H1 (cell line): ENCODE measurements at regions not wholly inside any gene's neighbourhood (a gene's known extent, or its start where the extent isn't known, plus 50 kb on each side); places are given as distances from the start of the nearest gene placed in this dataset.

Experiments used
- CTCF ChIA-PET: fragments of 300-600 bp; sonication (Branson Sonifier 250); formaldehyde crosslinking; loops from one replicate; lab custom pipeline; 2021; ENCODE audit not compliant: partially characterized antibody; lab: Charles Lee
- POLR2A ChIA-PET: fragments of 300-600 bp; sonication (Branson Sonifier 250); formaldehyde crosslinking; loops from one replicate; lab custom pipeline; 2021; ENCODE audit warnings: inconsistent platforms; ENCODE audit not compliant: partially characterized antibody; lab: Charles Lee
- DNase-seq, 2 experiments: peaks; one replicate each; pipeline versions ENCODE4 v3.0.0 to v3.0.0-alpha.2; 2010 to 2022; ENCODE audit warnings: low spot score in 2 of 2, low read depth in 1 of 2, mixed read lengths in 1 of 2
- FAIRE-seq: peaks from 2 replicates; lab custom pipeline; 2011; peaks lifted over from hg19 to GRCh38; lab: Jason Lieb, UNC
- H2AFZ ChIP-seq: 2 replicates; pipeline ENCODE4 v1.8.1; 2012; ENCODE audit warnings: low read length, inconsistent platforms
- H2AK5ac ChIP-seq: 2 replicates; pipeline ENCODE4 v1.6.1; 2013; ENCODE audit warnings: low read depth, low read length
- H2BK120ac ChIP-seq: replicated peaks from 2 replicates; pipeline ENCODE3; 2013; ENCODE audit warnings: low read depth, low read length, inconsistent platforms
- H2BK12ac ChIP-seq: 2 replicates; pipeline ENCODE4 v1.6.1; 2013; ENCODE audit warnings: low read depth, low read length
- H2BK15ac ChIP-seq: 2 replicates; pipeline ENCODE4 v1.6.1; 2013; ENCODE audit warnings: low read length
- H2BK20ac ChIP-seq: 2 replicates; pipeline ENCODE4 v1.6.1; 2013; ENCODE audit warnings: low read length
- H2BK5ac ChIP-seq: 2 replicates; pipeline ENCODE4 v1.6.1; 2013; ENCODE audit warnings: low read depth, low read length
- H3K14ac ChIP-seq: 2 replicates; pipeline ENCODE4 v1.6.1; 2013; ENCODE audit warnings: inconsistent platforms; ENCODE audit not compliant: insufficient read length
- H3K18ac ChIP-seq: 2 replicates; pipeline ENCODE4 v1.6.1; 2013; ENCODE audit warnings: low read length; ENCODE audit errors: extremely low read depth
- H3K23ac ChIP-seq: 2 replicates; pipeline ENCODE4 v1.6.1; 2013; ENCODE audit warnings: inconsistent platforms; ENCODE audit not compliant: insufficient read length
- H3K23me2 ChIP-seq: 2 replicates; pipeline ENCODE4 v1.6.1; 2013; ENCODE audit warnings: low read depth, low read length
- H3K27ac ChIP-seq: 2 replicates; pipeline ENCODE4 v1.6.1; 2011; ENCODE audit warnings: low read depth, low read length, inconsistent platforms
- H3K27me3 ChIP-seq, 4 experiments: replicated peaks in 1 of 4; 1 replicate in 1 of 4; 2 replicates in 3 of 4; pipeline versions ENCODE4 v1.6.1 to v1.8.1; 2011 to 2013; ENCODE audit warnings: low read length in 3 of 4, mild to moderate bottlenecking in 3 of 4, inconsistent platforms in 2 of 4, mixed read lengths in 2 of 4, moderate library complexity in 1 of 4; ENCODE audit not compliant: control insufficient read depth in 3 of 4, insufficient read depth in 3 of 4; ENCODE audit errors: extremely low read depth in 1 of 4
- H3K36me3 ChIP-seq, 4 experiments: 2 replicates each; pipeline versions ENCODE4 v1.6.1 to v1.8.1; 2011 to 2013; ENCODE audit warnings: mild to moderate bottlenecking in 4 of 4, low read length in 3 of 4, moderate library complexity in 2 of 4, control low read depth in 1 of 4, inconsistent platforms in 1 of 4; ENCODE audit not compliant: insufficient read depth in 4 of 4, control insufficient read depth in 2 of 4
- H3K4ac ChIP-seq: replicated peaks from 2 replicates; pipeline ENCODE3; 2013; ENCODE audit warnings: low read length, low read depth, mixed read lengths, inconsistent platforms; ENCODE audit not compliant: insufficient read length
- H3K4me1 ChIP-seq, 4 experiments: replicated peaks in 1 of 4; 1 replicate in 1 of 4; 2 replicates in 3 of 4; pipeline versions ENCODE4 v1.6.1 to v1.8.1; 2011 to 2013; ENCODE audit warnings: low read length in 3 of 4, inconsistent platforms in 2 of 4, mixed read lengths in 1 of 4; ENCODE audit not compliant: insufficient read depth in 4 of 4, control insufficient read depth in 3 of 4
- H3K4me2 ChIP-seq, 2 experiments: 2 replicates each; pipeline versions ENCODE4 v1.6.1 to v1.8.1; 2011 to 2013; ENCODE audit warnings: low read depth in 2 of 2, low read length in 2 of 2, control low read depth in 1 of 2, inconsistent platforms in 1 of 2, mild to moderate bottlenecking in 1 of 2; ENCODE audit not compliant: insufficient read depth in 1 of 2
- H3K4me3 ChIP-seq, 4 experiments: fragments of 200-600, 300-600 bp in 1 of 4; sonication (generic), shearing (Covaris generic), sonication (Bioruptor Twin) in 1 of 4; 2 replicates each; pipeline versions ENCODE4 v1.5.1 to v1.8.1; 2011 to 2016; ENCODE audit warnings: low read length in 4 of 4, low read depth in 3 of 4, control low read depth in 2 of 4, inconsistent platforms in 2 of 4, mild to moderate bottlenecking in 2 of 4, mixed read lengths in 1 of 4, moderate library complexity in 1 of 4; ENCODE audit not compliant: insufficient read depth in 2 of 4; ENCODE audit errors: extremely low read depth in 1 of 4
- H3K56ac ChIP-seq: replicated peaks from 2 replicates; pipeline ENCODE3; 2013; ENCODE audit warnings: low read depth, mild to moderate bottlenecking, mixed read lengths, low read length, inconsistent platforms; ENCODE audit not compliant: insufficient read length
- H3K79me1 ChIP-seq: 2 replicates; pipeline ENCODE4 v1.6.1; 2013; ENCODE audit warnings: low read depth, low read length, control low read depth
- H3K79me2 ChIP-seq, 2 experiments: 2 replicates each; pipeline versions ENCODE4 v1.6.1 to v1.8.1; 2012 to 2013; ENCODE audit warnings: low read length in 2 of 2, mild to moderate bottlenecking in 2 of 2, inconsistent platforms in 1 of 2; ENCODE audit not compliant: insufficient read depth in 2 of 2, control insufficient read depth in 1 of 2
- H3K9ac ChIP-seq, 4 experiments: replicated peaks in 1 of 4; 1 replicate in 1 of 4; 2 replicates in 3 of 4; pipeline versions ENCODE4 v1.6.1 to v1.8.1; 2011 to 2013; ENCODE audit warnings: low read depth in 3 of 4, low read length in 3 of 4, control low read depth in 2 of 4, mild to moderate bottlenecking in 2 of 4, moderate library complexity in 2 of 4, inconsistent platforms in 1 of 4; ENCODE audit errors: extremely low read depth in 1 of 4
- H3K9me3 ChIP-seq, 2 experiments: 2 replicates each; pipeline versions ENCODE4 v1.6.1 to v1.8.1; 2012 to 2013; ENCODE audit warnings: mild to moderate bottlenecking in 2 of 2, moderate library complexity in 2 of 2, control low read depth in 1 of 2, inconsistent platforms in 1 of 2, low read depth in 1 of 2, low read length in 1 of 2, mixed read lengths in 1 of 2; ENCODE audit not compliant: insufficient read depth in 2 of 2
- H4K20me1 ChIP-seq, 2 experiments: replicated peaks in 1 of 2; 2 replicates each; pipeline versions ENCODE3 to v1.8.1; 2011 to 2013; ENCODE audit warnings: inconsistent platforms in 2 of 2, low read length in 2 of 2, mild to moderate bottlenecking in 1 of 2; ENCODE audit not compliant: insufficient read depth in 2 of 2, control insufficient read depth in 1 of 2
- H4K5ac ChIP-seq: 2 replicates; pipeline ENCODE4 v1.6.1; 2013; ENCODE audit warnings: low read length, low read depth, mixed read lengths, inconsistent platforms; ENCODE audit not compliant: insufficient read length
- H4K8ac ChIP-seq: 2 replicates; pipeline ENCODE4 v1.8.0; 2013; ENCODE audit warnings: mild to moderate bottlenecking, moderate library complexity, low read length, inconsistent platforms; ENCODE audit not compliant: insufficient read depth; ENCODE audit errors: extremely low read depth
- H4K91ac ChIP-seq: replicated peaks from 2 replicates; pipeline ENCODE3; 2013; ENCODE audit warnings: low read length, mixed read lengths, inconsistent platforms; ENCODE audit not compliant: insufficient read length
- CBX8 ChIP-seq: fragments of 300-800, 300-1000 bp; sonication (generic); IDR thresholded peaks from 2 replicates; pipeline ENCODE4 v1.7.1; 2016; ENCODE audit warnings: low read depth, low read length, borderline replicate concordance
- CEBPB ChIP-seq: IDR thresholded peaks from 2 replicates; pipeline ENCODE4 v1.6.1; 2012; ENCODE audit warnings: low read depth, low read length
- CTBP2 ChIP-seq: IDR thresholded peaks from 2 replicates; pipeline ENCODE4 v1.7.0; 2011; ENCODE audit warnings: borderline replicate concordance, mild to moderate bottlenecking, moderate library complexity, mixed read lengths, low read length; ENCODE audit not compliant: insufficient read depth, insufficient read length
- EGR1 ChIP-seq: IDR thresholded peaks from 2 replicates; pipeline ENCODE4 v1.6.1; 2011; ENCODE audit warnings: low read depth, low read length, borderline replicate concordance
- GABPA ChIP-seq: IDR thresholded peaks from 2 replicates; pipeline ENCODE4 v1.6.1; 2011; ENCODE audit warnings: mild to moderate bottlenecking, low read length, moderate library complexity, borderline replicate concordance; ENCODE audit not compliant: insufficient read depth
- HDAC6 ChIP-seq: IDR thresholded peaks from one replicate; pipeline ENCODE4 v1.7.1; 2012; ENCODE audit warnings: low read depth, mild to moderate bottlenecking, inconsistent platforms, low read length, moderate library complexity
- JUND ChIP-seq: IDR thresholded peaks from 2 replicates; pipeline ENCODE4 v1.6.1; 2011; ENCODE audit warnings: mild to moderate bottlenecking, improper control_type of control experiment, low read length
- KDM4A ChIP-seq: IDR thresholded peaks from one replicate; pipeline ENCODE4 v1.7.1; 2012; ENCODE audit warnings: low read depth, mild to moderate bottlenecking, moderate library complexity, low read length, inconsistent platforms; ENCODE audit not compliant: severe bottlenecking
- RBBP5 ChIP-seq: IDR thresholded peaks from 2 replicates; pipeline ENCODE4 v1.7.1; 2012; ENCODE audit warnings: low read depth, mild to moderate bottlenecking, inconsistent platforms, low read length, moderate library complexity, borderline replicate concordance
- TCF12 ChIP-seq: IDR thresholded peaks from 2 replicates; pipeline ENCODE4 v1.6.1; 2011; ENCODE audit warnings: low read depth, mild to moderate bottlenecking, low read length
- YY1 ChIP-seq: IDR thresholded peaks from 2 replicates; pipeline ENCODE4 v1.6.1; 2011; ENCODE audit warnings: low read depth, mild to moderate bottlenecking, low read length
- WGBS, 2 experiments: shearing (Covaris generic) in 1 of 2; methylation state at CpG; one replicate each; pipeline versions ENCODE4 v1.1.6 to v1.1.7; 2013 to 2015; ENCODE audit warnings: low lambda C conversion rate in 2 of 2, mixed read lengths in 2 of 2, inconsistent platforms in 1 of 2, low coverage in 1 of 2, missing lambda C conversion rate in 1 of 2; ENCODE audit not compliant: insufficient replicate concordance in 2 of 2, insufficient coverage in 1 of 2, insufficient read length in 1 of 2; ENCODE audit errors: extremely low coverage in 1 of 2, missing lambda C conversion rate in 1 of 2; 5-methylcytosine and 5-hydroxymethylcytosine counted together

DNA sequence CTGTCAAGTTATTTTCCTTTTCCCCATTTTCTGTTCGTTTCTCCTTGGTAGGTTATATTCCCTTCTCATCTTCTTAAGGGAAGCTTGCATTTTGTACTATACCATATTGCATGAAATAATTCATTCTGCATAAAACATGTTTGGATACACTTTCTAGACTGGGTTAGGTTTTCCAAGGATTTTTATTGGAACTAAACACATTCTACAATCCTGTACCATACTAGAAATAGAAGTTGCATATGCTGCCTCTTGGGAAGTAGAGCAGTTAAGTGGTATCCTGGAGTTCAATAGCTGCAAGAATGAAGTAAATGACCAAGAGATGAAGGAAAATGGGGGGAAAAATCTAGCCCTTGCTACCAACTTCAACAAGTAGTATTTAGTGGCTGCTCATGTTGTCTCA is 393.7 kb upstream of the SLIT2 start:
- no peak overlapping the region for H4K91ac ChIP-seq
- no peak overlapping the region for H4K5ac ChIP-seq
- no peak overlapping the region for H2AK5ac ChIP-seq
- no peaks in the 10 kb centered on the region for H3K23me2 ChIP-seq
- no peaks in the 10 kb centered on the region for H4K20me1 ChIP-seq
- DNase-seq: no peak
- ChIA-PET POLR2A (no interaction called here), CTCF (no interaction called here)
- no peak overlapping the region for H2AFZ ChIP-seq
- H3K79me2 ChIP-seq: no peaks in the 10 kb centered on the region
- no peak overlapping the region for H3K4me2 ChIP-seq
- H2BK20ac ChIP-seq: no peak overlapping the region
- H3K9me3 ChIP-seq: 0 out of 4 replicates have a peak, but pooled peaks cover 0 to 5% of the 10 kb centered on the region in 2 experiments
- H3K4me1 ChIP-seq: no peaks in the 10 kb centered on the region
- H3K4me3 ChIP-seq: no peak overlapping the region
- no peak overlapping the region for H3K9ac ChIP-seq
- H2BK12ac ChIP-seq: no peak overlapping the region
- FAIRE-seq: no peak
- H2BK5ac ChIP-seq: no peak overlapping the region
- H4K8ac ChIP-seq: no peak overlapping the region
- WGBS, 2 experiments: 73% methylated on average over 1 of the region's 1 CpG; no CpG with 5 or more reads in 1 of the 2 experiments
- no peak overlapping the region for H2BK120ac ChIP-seq
- H2BK15ac ChIP-seq: no peak overlapping the region
- no peak overlapping the region for H3K23ac ChIP-seq
- H3K56ac ChIP-seq: no peak overlapping the region
- H3K36me3 ChIP-seq: no peaks in the 10 kb centered on the region
- TF ChIP-seq JUND: no peak
- no peak for TF ChIP-seq HDAC6
- TF ChIP-seq RBBP5: no peak
- TF ChIP-seq TCF12: no peak
- TF ChIP-seq KDM4A: no peak
- no peak for TF ChIP-seq CEBPB
- TF ChIP-seq CBX8: no peak
- TF ChIP-seq YY1: no peak
- no peak for TF ChIP-seq CTBP2
- no peak for TF ChIP-seq EGR1
- TF ChIP-seq GABPA: no peak
- no peaks in the 10 kb centered on the region for H3K27me3 ChIP-seq
- H3K27ac ChIP-seq: no peak overlapping the region
- no peaks in the 10 kb centered on the region for H3K79me1 ChIP-seq
- H3K18ac ChIP-seq: no peak overlapping the region
- no peak overlapping the region for H3K4ac ChIP-seq
- no peak overlapping the region for H3K14ac ChIP-seq
